GM12875 (cell line): ENCODE measurements at regions not wholly inside any gene's neighbourhood (a gene's known extent, or its start where the extent isn't known, plus 50 kb on each side); places are given as distances from the start of the nearest gene placed in this dataset.
"Not testable (repeated sequence)": the region's sequence is repeated elsewhere in the genome, so short reads cannot be mapped to it uniquely, and the experiment has no call there.

ENCODE experiments used
- H3K4me3 ChIP-seq: one replicate; pipeline ENCODE4 v1.5.1; 2011; ENCODE audit warnings: low read depth, low read length, control low read depth
- TF ChIP-seq, protein P1 (sequence below): IDR thresholded peaks from 2 replicates; pipeline ENCODE4 v1.5.1; 2011; ENCODE audit warnings: low read depth, mild to moderate bottlenecking, control low read depth, inconsistent platforms, low read length, moderate library complexity, borderline replicate concordance; ENCODE audit not compliant: insufficient read depth

DNA sequence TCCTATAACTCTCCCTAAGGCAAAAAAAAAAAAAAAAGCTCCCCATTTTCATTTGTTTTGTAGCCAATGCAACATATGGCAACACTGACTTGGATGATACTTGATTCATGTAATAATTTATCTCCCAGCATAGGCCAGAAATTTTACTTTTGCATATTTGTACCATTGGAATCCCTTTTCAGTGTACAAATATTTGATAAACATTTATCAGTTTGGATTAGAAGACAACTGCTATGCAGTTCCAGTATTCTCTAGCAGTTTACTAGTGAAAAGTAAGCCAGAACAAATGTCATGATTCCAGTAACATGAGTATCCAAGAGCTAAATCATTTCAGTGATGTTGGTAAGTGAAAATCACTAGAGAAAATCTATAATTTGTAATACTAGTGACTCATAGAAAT, 392.3 kb downstream of the CCER1 start:
- TF ChIP-seq, protein P1, sequence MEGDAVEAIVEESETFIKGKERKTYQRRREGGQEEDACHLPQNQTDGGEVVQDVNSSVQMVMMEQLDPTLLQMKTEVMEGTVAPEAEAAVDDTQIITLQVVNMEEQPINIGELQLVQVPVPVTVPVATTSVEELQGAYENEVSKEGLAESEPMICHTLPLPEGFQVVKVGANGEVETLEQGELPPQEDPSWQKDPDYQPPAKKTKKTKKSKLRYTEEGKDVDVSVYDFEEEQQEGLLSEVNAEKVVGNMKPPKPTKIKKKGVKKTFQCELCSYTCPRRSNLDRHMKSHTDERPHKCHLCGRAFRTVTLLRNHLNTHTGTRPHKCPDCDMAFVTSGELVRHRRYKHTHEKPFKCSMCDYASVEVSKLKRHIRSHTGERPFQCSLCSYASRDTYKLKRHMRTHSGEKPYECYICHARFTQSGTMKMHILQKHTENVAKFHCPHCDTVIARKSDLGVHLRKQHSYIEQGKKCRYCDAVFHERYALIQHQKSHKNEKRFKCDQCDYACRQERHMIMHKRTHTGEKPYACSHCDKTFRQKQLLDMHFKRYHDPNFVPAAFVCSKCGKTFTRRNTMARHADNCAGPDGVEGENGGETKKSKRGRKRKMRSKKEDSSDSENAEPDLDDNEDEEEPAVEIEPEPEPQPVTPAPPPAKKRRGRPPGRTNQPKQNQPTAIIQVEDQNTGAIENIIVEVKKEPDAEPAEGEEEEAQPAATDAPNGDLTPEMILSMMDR, result no peak
- no peak overlapping the region for H3K4me3 ChIP-seq

DNA sequence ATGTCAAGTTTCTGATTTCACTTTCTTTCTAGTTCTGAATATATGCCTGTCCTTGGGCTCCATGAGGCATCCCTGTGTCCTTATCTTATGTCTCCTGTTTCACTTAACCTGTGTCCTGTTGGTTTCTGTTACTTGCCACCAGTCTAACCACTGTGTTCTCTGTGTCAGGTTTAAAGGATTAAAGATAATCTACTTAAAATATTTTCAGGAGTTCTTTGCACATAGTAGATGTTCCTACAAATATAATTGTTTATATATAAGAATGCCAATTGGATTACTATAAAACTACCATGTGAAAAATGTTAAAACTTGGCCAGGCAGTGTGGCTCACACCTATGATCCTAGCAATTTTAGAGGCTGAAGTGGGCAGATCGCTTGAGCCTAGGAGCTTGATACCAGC, 406.4 kb downstream of the CCER1 start:
- TF ChIP-seq, protein P1, result no peak
- no peak overlapping the region for H3K4me3 ChIP-seq

DNA sequence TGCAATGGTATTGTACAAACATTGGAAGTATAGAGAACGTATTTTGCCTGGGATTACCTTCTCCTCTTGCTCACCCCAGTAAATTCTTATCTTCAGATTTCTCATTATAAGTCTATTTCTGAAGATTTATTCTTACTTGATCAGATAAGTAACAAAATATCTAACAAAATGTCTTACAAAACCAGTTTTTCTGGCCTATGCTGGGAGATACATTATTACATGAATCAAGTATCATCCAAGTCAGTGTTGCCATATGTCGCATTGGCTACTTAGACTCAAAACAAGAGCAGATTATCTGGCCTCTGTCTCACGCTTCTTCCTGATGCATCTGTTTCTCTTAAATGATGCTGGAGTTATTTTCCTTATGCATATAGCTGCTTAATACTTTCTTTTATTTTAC, 408.5 kb downstream of the CCER1 start:
- H3K4me3 ChIP-seq, result no peak overlapping the region
- TF ChIP-seq, protein P1, result no peak

DNA sequence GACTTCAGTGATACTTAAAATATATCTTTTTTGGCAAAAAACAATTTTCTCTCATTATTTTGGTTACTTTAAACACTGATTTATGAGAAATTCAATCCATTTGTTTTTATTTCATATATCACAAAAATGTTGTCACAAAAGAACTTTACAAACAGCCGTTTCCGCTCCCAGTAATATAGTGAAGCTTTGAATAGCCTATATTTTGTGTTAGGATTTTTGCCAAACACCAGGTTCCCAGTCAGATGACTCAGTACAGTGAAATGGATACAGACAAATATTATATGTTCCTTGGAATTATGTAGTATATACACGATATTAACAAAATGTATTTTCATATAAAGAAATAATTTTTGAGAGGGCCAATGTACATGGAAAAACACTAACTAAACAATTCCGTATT, 411.1 kb downstream of the CCER1 start:
- TF ChIP-seq, protein P1, result no peak
- H3K4me3 ChIP-seq, result no peak overlapping the region

DNA sequence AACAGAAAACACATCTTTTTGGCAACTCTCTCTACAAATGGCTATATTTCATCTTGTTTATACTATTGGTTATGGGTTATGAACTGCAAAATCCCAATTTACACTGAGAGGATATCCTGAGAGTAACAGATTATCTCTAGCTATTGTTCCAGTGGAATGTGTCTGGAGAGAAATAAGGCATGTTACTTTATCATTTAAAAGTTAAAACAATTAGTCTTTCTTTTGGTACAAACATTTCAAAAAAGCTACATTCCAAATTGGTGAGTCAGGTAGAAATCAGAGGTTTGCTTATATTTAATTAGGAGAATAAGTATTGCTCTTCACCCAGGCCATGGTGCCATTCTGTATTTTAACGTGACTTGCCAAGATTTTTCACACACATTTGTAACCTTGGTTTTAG, 411.6 kb downstream of the CCER1 start:
- TF ChIP-seq, protein P1, result no peak

DNA sequence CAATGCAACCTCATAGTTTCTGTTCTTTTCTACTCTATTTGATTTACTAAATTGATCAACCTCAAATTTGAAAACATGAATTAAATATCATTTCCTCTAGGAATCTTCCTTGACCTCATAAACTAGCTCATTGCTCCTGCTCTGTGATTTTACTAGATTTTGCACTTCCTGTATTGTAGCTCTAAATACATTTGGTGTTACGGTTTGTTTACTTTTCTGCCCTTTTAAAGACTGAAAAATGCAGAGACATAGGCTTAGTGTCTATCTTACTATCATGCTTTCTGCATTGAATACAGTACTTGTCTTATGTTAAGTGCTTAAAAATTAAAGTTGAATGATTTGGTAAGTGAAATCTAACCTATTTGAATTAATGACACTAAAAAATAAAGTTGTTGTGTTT, 412.1 kb downstream of the CCER1 start:
- not testable (repeated sequence) for H3K4me3 ChIP-seq

More for the DNA sequence above, 411.6 kb downstream of the CCER1 start:
- H3K4me3 ChIP-seq, result no peak overlapping the region

DNA sequence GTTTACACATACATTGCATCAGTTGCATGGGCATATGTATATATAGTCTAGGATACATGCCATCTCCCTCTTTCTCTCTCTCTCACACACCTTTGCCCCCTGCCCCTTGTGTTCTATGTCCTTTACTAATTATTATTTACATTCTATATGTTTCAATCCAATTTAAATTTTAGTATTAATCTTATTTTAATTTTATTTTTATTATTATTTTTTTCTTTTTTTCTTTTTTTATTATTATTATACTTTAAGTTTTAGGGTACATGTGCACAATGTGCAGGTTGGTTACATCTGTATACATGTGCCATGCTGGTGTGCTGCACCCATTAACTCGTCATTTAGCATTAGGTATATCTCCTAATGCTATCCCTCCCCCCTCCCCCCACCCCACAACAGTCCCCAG, 421.1 kb downstream of the CCER1 start:
- not testable (repeated sequence) for H3K4me3 ChIP-seq

DNA sequence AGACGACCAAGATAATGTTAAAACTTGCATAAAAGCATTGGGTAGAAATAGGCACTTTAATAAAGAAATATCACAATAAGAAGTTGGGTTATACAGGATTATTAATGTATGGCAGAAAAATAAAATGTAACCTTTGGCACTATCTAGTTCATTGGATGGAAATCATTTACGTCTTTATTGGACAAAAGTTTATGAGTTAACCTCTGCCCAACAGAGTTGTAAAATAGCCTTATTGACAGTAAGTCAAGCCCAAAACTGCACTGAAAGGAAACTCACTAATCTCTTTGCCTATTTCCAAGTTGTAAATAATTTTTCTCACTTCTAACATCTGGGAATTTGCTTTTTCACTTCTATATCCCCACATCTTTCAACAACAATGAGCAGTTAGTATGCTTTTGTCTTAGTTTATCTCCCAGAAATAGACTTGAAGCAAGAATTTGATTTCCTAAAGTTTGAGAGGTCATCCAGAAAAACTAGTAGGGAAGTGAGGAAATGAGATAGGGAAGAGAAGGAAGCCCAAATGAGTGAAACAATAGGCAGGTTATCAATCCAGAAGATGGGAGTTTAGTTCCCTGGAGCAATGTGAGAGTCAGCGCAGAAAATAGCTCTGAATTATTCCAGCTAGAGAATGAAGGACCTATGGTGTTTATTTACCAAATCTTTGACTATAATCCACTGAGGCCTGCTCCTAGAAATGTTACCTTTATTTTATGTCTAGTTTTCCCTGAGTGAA, 434.8 kb downstream of the CCER1 start:
- no peak overlapping the region for H3K4me3 ChIP-seq
- TF ChIP-seq, protein P1, result no peak
